Smooth muscle cell of the brain vasculature (primary cell): ENCODE measurements at regions not wholly inside any gene's neighbourhood (a gene's known extent, or its start where the extent isn't known, plus 50 kb on each side); places are given as distances from the start of the nearest gene placed in this dataset.
"Not testable (repeated sequence)": the region's sequence is repeated elsewhere in the genome, so short reads cannot be mapped to it uniquely, and the experiment has no call there.

Experiments
- DNase-seq: peaks from one replicate; pipeline ENCODE4 v3.0.0-alpha.2; 2012; ENCODE audit warnings: low read depth, low spot score

DNA sequence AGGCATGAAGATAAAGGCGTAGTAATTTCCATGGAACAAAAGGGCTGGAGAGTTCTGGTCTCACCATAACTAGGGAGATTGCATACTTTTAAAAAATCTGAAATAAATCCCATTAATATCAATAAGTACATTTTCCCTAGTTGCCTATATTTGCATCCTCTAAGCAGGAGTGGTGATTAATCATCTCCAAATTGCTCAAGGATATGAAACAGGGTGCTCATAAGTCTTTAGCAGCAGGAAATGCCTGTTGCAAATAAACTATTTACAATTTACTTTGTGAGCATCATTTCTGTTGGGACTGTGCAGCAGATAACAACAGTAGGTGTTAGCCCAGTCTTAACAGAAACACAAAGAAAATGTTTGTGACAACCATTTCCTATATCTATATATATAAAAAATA, 92.4 kb upstream of the TMEM178A start:
- DNase-seq, result no peak

DNA sequence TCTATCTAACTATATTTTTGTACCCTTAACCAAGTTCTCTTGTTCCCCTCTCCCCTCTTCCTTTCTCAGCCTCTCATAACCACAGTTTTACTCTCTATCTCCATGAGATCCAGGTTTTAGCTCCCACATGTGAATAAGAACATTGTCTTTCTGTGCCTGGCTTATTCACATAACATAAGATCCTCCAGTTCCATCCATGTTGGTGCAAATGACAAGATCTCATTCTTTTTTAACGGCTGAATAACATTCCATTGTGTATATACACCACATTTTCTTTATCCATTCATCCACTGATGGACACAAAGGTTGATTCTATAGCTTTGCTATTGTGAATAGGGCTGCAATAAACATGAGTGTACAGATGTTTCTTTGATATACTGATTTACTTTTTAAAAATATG, 83.9 kb upstream of the TMEM178A start:
- no peak for DNase-seq

DNA sequence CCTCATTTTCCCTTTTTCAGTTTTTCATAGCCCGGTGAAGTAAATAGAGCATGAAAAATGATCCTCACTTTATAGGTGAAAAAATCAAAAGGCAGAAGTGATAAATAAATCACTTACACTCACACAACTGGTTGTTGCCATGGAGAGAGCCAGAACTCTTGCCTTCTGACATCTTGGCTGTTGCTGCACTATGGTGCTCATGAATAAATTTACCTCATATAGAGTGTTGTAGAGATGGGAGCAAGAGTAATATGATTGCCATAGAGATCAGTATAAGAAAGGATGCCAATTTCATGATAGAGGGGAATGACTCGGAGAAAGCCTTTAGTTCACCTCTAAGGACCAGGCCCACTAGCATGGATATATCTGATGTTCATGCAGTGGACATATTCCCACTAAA, 82.5 kb upstream of the TMEM178A start:
- DNase-seq, result no peak

DNA sequence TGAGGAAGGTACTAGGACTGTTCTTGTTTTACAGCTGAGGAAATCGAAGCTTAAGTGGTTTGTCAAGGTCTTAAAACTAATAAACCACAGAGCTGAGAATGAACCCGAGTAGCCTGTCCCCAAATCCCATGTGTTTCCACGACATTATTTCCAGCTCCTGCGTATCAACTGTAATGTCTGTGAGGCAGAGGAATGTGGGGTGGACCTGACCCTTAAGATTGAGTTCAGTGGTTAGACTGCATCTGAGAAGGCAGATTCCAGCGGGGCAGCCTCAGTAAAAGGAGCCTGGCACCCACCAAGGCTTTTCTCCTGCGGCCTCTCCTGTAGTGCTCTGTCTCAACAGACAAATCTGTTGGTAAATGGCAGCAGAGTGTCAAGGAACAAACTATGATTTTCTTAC, 81.9 kb upstream of the TMEM178A start:
- DNase-seq, result no peak

DNA sequence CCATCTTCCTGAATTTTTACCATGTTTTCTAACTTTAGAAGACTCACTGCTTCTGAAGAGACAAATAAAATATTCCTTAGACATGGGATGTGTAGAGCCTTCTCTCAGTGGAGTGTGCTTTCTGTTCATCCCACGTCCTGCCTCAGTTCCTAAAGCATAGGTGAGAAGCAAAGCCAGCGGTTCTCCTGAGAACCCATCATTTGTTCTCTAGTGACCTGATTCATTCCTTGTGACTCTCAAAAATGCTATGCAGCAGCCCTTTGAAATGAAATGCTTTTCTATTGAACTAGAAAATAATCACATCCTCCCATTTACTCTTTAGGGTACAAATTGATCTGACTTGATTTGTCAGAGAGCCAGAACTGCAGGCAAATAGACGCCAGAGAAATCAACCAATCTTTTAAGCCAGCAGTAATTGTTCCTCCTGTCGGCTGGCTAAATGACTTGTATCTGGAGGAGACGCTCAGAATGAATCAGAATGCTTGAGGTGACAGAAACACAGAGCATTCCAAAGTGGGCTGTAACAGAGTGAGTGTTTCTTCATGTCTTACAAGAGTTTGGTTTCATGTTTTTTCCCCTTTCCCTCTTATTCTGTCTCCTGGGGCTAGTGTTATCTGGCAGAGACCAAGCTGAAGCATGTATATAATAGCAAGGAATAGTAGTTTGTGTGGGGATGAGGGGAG, 81.3 kb upstream of the TMEM178A start:
- DNase-seq, result no peak

DNA sequence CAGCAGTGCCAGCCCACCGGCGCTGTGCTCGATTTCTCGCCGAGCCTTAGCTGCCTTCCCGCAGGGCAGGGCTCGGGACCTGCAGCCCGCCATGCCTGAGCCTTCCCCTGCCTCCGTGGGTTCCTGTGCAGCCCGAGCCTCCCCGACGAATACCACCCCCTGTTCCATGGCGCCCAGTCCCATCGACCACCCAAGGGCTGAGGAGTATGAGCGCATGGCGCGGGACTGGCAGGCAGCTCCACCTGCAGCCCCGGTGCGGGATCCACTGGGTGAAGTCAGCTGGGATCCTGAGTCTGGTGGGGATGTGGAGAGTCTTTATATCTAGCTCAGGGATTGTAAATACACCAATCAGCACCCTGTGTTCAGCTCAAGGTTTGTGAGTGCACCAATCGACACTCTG, 80.2 kb upstream of the TMEM178A start:
- not testable (repeated sequence) for DNase-seq

DNA sequence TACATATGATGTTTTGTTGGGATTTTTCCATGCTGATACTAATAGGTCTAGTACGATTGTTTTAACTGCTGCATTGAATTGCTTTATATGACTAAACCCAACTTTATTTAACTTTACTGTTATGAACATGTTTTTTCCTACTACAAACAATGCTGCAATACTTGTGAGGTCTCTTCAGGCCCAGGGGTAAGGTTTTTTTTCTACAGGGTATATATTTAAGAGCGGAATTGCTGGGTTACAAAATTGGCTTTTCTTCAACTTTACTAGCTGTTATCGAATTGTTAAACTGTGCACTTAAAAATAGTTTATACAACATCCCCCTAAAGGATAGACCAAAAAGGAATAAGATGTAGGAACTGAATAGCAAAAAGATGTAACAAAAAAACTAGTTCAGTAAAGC, 78.5 kb upstream of the TMEM178A start:
- DNase-seq, result no peak

DNA sequence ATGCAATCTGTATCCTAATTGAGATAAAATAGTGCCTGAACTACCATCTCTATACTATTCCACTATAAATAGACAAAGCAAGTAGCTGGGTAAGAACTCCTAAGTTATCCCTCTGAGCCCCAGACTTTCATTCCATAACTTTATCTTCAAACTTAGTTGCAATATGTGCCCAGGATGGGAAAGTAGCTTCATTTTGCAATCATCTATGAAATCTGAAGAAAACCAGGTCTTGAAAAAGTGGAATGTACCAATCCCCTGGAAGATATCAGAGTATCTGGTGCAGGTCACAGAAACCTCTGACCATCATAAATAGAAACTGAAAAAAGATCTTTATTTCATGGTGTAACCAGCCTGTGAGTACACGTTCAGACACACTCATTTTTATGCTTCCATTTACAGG, 78.1 kb upstream of the TMEM178A start:
- no peak for DNase-seq

DNA sequence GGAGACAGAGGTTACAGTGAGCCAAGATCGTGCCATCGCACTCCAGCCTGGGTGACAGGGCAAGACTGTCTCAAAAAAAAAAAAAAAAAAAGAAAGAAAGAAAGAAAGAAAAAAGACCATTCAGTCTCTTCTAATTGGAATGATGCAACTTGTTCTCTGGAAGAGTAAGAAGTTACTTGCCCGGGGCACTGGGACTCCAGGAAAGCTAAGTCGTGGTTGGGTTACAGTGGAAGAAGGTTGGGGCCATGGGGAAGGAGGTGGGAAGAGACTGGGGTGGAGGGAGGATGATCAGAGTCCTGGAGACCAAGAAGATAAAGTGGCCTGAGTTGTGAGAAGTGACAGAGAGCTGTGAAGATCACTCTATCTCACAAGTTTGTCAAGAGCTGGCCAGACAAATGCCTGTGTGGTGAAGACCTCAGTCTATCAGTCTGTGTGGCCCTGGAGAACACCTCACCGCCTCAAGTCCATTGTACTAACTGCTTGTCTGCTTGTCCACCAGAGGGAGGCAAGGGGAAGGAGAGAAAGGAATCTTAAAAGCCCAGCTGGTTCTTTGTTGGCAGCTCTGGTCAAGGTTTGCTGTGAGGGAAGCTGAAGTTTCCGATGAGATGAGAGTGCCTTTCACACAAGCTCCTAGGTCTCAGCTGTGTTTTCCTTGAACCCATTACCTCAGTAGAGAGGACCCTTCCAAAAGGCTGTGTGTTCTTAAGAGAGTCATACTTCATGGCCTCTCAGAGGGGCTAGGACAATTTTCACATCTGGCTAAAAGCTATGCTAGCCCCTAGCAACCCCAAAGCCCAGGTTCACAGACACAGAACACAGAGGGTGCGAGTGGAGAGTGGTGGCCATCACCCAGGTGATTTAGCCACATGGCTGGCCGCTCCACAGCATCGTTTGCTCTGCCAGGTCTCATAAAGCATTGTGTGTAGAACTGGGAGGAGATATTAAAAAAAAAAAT, 72.0 kb upstream of the TMEM178A start:
- no peak for DNase-seq

DNA sequence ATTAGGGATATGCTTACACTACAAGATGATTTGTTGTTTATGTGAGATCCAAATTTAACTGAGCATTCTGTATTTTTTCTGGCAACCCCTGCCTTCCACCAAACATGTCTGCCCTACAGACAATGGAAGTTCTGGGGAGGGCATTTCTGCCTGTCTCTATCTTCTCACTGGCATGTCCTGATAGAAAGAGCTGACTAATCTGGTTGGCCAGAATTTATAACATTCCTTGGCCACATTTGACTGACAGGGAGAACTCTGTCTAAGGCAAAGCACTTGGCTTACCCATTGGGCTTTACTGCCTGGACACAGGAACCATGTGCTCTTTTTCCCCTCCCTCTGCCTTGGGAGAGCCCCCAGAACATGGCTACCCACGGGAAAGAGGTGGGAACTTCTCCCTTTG, 70.6 kb upstream of the TMEM178A start:
- no peak for DNase-seq

DNA sequence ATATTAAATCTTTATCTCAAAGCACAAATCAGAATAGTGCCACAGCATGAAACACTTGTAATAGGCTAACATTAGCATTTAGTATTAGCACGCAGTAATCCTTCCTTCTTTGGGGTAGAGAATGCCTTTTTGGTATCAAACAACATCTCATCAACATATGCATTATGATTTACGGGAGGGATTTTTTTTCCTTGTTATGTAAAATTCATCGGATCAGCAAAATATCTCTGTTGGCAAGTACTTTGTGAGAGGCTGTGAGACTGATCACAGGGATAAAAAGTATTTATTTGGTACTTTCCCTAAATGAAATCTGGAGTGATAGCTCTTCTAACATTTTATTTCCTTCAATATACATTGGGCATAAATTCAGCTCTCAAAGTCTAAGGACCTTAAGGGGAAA, 68.4 kb upstream of the TMEM178A start:
- no peak for DNase-seq

DNA sequence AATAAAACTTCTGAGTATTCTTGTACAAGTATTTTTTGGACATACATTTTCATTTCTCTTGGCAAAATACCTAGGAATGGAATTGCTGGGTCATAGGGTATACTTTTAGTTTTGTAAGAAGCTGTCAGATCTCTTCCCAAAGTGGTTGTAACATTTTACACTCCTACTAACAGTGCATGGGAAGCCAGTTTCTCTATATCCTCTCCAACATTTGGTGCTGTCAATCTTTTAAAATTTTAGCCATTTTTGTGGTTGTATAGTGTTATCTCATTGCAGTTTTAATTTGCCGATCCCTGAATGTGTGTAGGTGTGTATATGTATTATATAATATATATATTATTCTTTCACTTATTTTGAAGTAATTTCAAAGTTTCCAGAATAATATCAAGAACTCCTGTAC, 63.1 kb upstream of the TMEM178A start:
- DNase-seq, result no peak

DNA sequence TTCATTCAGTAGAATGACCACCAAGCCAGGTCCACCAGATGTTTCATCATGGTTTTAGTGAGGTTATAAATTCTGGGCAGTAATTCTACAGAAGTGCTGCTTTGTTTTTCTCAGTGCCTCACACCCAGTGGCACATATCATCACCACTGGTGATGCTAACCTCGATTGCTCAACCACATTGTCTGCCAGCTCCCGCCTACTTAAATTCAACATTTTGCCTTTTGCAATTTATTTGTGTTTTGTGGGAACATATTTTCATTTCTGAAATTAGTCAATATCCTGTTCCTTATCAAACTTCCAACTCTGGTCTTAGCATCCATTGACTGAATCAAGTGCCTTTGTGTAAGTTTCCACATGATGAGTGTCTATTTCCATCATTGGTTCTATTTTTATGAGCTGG, 62.3 kb upstream of the TMEM178A start:
- DNase-seq, result no peak

DNA sequence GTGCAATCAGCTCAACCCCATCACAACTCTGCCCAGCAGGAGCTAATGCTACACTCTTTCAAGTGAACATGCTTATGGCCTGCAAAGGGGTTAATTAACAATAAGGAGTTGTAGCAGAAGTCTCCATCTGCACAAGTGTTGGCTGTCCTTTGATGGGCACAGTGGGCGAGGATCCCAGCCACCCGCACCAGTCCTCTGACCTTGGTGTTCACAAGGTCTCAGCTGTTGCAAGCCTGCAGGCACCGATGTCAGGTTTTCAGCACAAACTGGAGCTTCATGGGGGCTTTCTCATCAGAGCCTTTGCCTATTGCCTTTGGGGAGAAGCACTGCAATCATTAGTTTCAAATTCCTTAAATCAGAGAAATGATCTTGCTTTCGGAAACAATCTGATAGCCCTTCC, 60.9 kb upstream of the TMEM178A start:
- no peak for DNase-seq

DNA sequence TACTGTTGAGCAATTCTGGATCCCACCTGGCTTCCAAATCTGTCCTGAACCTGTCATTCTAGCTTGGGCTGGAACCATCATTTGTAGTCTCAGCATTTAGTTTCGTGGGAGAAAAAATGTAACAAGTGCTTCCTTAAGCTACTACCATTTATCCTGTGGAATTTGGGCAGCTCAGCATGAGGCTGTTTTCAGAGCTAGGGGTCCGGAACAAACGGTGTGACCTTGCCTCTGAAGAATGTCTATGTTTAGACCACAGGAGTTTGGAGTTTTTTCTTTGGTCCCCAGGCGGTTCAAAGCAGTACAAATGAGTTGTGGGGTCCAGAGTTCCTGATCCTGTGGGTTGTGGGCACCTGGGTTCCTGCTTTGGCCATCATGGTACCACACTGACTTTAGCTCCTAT, 59.1 kb upstream of the TMEM178A start:
- DNase-seq, result no peak

DNA sequence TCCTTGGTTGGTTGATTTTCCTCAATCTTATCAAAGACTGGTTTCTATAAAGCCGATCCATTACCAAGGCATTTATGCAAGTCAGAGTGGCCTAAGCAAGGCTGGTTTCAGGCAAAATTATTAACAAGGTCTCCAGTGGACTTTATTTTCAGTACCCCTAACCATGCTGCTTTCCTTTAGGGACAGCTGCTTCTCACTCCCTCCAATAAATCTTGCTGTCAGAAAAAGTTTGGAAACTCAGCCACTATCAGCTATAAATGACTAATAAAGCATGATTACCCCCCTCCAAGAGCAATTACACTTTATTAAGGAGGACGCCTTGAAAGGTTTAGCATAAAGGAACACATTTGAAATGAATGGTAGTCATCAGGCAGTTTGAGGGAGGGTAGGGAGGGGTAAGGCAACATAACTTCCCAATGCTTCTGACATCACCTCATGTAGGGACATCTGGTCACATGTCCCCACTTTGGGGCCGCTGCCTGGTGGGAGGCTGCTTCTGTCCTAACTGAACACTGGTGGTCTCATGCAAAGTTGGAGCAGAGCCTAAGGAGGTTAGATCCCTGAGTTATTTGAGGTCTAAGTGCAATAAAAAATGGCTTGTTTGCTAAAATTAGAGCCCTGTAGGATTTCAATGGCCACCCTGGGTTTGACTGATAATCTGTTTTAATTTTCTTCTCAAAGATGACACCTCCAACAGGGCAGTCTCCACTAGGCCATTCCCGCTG, 58.0 kb upstream of the TMEM178A start:
- DNase-seq, result no peak

DNA sequence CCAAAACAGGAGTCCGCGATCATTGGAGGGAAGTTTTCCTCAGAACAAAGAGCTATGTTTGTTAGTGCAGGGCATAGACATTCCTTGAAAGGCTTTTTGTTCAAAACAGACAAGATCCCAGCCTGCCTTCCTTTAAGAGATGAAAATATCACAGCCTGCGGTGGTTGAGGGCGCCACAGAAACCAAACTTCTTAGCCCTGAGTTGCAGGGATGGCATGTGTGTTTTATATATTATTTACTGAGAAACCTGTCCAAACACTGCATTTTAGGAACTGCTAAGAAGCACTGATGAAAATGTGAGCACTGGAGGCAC, 57.5 kb upstream of the TMEM178A start:
- DNase-seq, result no peak

DNA sequence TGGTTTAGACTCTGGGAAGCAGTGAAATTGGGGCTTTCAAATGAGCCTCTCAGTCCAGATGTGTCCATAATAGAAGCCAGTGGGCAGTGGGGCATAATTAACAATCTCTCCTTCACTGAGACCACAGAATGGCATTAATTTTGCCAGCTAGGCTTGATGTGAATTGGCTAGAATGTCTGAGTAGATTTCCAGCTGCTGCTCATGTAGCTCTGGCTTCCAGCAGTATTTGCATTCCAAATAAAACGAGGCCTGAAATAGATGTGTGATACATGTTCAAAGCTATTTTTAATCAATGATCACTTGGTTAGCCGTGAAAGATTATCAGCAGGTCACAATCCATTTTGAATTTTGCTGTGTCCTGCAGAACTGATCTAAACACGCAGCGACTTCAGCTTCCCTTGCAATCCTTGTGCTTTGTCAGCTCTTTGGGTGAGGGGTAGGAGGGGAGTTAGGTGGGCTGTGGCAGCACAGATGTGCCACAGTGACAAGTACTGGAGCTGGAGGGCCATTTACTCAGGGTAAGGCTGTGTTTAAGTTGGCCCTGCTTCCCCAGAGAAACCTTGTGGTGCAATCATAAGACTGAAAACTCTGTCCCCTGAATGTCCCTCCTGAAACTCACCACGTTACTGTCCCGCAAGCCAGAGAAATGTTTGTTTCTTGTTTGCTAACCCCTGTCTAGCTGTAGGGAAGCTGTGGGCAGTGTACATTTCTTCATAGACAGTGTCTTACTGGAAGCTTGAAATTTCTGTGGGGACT, 56.9 kb upstream of the TMEM178A start:
- DNase-seq, result no peak

DNA sequence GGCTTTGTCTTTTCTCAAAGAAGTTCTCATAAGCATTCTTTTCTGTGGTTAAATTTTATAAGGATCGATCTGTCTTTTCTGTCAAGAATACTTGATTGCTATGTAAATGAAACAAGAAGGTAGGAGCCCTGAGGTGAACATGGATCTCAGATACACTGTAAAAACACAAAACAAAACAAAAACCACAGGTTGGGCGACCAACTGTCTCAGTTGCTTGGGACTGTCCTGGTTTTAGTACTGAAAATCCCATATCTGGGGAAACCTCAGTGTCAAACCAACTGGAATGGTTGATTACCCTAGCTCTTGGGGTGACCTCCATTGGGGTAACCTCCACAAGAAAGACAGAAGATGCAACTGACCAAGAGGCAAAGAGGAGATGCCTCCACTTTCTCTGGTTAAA, 55.8 kb upstream of the TMEM178A start:
- DNase-seq, result no peak

DNA sequence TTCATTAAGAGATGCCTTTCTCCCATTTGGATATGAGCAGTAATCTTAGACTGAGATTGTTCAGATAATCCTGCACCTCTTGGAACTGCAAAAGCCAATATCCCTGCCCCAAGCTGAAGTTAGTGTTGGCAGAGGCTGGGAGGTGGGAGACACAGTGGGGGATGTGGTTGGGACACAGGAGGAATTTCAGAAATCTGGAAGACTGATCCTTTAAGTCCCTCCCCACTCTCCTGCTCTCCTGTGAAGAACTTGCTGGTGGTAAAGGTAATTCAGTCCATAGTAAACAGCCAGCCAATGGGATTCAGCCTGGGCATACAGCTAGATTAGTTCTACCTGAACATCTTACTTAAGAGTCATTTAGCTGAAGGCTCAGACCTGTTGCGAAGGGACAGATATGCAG, 50.0 kb upstream of the TMEM178A start:
- DNase-seq, result no peak
